ENCODE measurements at regions not wholly inside any gene's neighbourhood (a gene's known extent, or its start where the extent isn't known, plus 50 kb on each side); places are given as distances from the start of the nearest gene placed in this dataset.

GRCh38 chr10:24152270-24152669, 56.7 kb upstream of the KIAA1217 start:
- no peaks in the 10 kb centered on the region for H3K4me1 ChIP-seq (ENCODE audit: insufficient read depth, low read length, poor library complexity, severe bottlenecking)
- H3K4me3 ChIP-seq (ENCODE audit: low read length, poor library complexity, severe bottlenecking) = no peak overlapping the region
- no peak overlapping the region for H2AFZ ChIP-seq (ENCODE audit: low read length)
- H4K20me1 ChIP-seq (ENCODE audit: insufficient read depth, low read length, poor library complexity, severe bottlenecking) = no peaks in the 10 kb centered on the region
- no peaks in the 10 kb centered on the region for H3K27me3 ChIP-seq (ENCODE audit: insufficient read depth, low read length, poor library complexity, severe bottlenecking)
- no peaks in the 10 kb centered on the region for H3K79me2 ChIP-seq (ENCODE audit: insufficient read depth, low read length)
- H3F3A ChIP-seq (ENCODE audit: low read depth) = no peaks in the 10 kb centered on the region
- H3K36me3 ChIP-seq (ENCODE audit: insufficient read depth, low read length) = no peaks in the 10 kb centered on the region
- H3K9me3 ChIP-seq (ENCODE audit: insufficient read depth, low read depth, low read length) = no peaks in the 10 kb centered on the region
- no peaks in the 10 kb centered on the region for H3K9me2 ChIP-seq (replicated peaks; ENCODE audit: low read depth, low read length)
- H3K9ac ChIP-seq (ENCODE audit: low read depth, low read length, poor library complexity, severe bottlenecking) = no peak overlapping the region
- TF ChIP-seq CTCF (conservative IDR thresholded peaks at IDR 0.05; ENCODE audit: low read length) (no peak), EZH2phosphoT487 (IDR thresholded peaks at IDR 0.05; ENCODE audit: borderline replicate concordance) (no peak)
- no peak overlapping the region for H3K4me2 ChIP-seq (ENCODE audit: low read depth, low read length, poor library complexity, severe bottlenecking)

- TF ChIP-seq EZH2phosphoT487 (IDR thresholded peaks at IDR 0.05; ENCODE audit: borderline replicate concordance) (no peak), CTCF (conservative IDR thresholded peaks at IDR 0.05; ENCODE audit: low read length) (no peak)
- H3F3A ChIP-seq (ENCODE audit: low read depth) = no peaks in the 10 kb centered on the region
- no peaks in the 10 kb centered on the region for H4K20me1 ChIP-seq (ENCODE audit: insufficient read depth, low read length, poor library complexity, severe bottlenecking)
- no peak overlapping the region for H3K4me2 ChIP-seq (ENCODE audit: low read depth, low read length, poor library complexity, severe bottlenecking)
- no peaks in the 10 kb centered on the region for H3K9me2 ChIP-seq (replicated peaks; ENCODE audit: low read depth, low read length)
- no peak overlapping the region for H3K4me3 ChIP-seq (ENCODE audit: low read length, poor library complexity, severe bottlenecking)
- no peaks in the 10 kb centered on the region for H3K36me3 ChIP-seq (ENCODE audit: insufficient read depth, low read length)
- H3K79me2 ChIP-seq (ENCODE audit: insufficient read depth, low read length) = no peaks in the 10 kb centered on the region
- H3K9ac ChIP-seq (ENCODE audit: low read depth, low read length, poor library complexity, severe bottlenecking) = no peak overlapping the region
- H2AFZ ChIP-seq (ENCODE audit: low read length) = no peak overlapping the region
- no peaks in the 10 kb centered on the region for H3K27me3 ChIP-seq (ENCODE audit: insufficient read depth, low read length, poor library complexity, severe bottlenecking)
- no peaks in the 10 kb centered on the region for H3K4me1 ChIP-seq (ENCODE audit: insufficient read depth, low read length, poor library complexity, severe bottlenecking)
- peaks cover 3% of the 10 kb centered on the region; the same call in 1 of the 2 replicates for H3K9me3 ChIP-seq (ENCODE audit: insufficient read depth, low read depth, low read length)
Observed at GRCh38 chr10:24153031-24153430, 55.9 kb upstream of the KIAA1217 start.

GRCh38 chr10:24153537-24153936, 55.4 kb upstream of the KIAA1217 start:
- H3K4me2 ChIP-seq (ENCODE audit: low read depth, low read length, poor library complexity, severe bottlenecking) = no peak overlapping the region
- no peaks in the 10 kb centered on the region for H3K4me1 ChIP-seq (ENCODE audit: insufficient read depth, low read length, poor library complexity, severe bottlenecking)
- H3K9ac ChIP-seq (ENCODE audit: low read depth, low read length, poor library complexity, severe bottlenecking) = no peak overlapping the region
- no peak overlapping the region for H2AFZ ChIP-seq (ENCODE audit: low read length)
- H3K79me2 ChIP-seq (ENCODE audit: insufficient read depth, low read length) = no peaks in the 10 kb centered on the region
- TF ChIP-seq EZH2phosphoT487 (IDR thresholded peaks at IDR 0.05; ENCODE audit: borderline replicate concordance) (no peak), CTCF (conservative IDR thresholded peaks at IDR 0.05; ENCODE audit: low read length) (no peak)
- H3K36me3 ChIP-seq (ENCODE audit: insufficient read depth, low read length) = no peaks in the 10 kb centered on the region
- H3K9me3 ChIP-seq (ENCODE audit: insufficient read depth, low read depth, low read length) = peaks cover 3% of the 10 kb centered on the region; the same call in 1 of the 2 replicates
- H3K4me3 ChIP-seq (ENCODE audit: low read length, poor library complexity, severe bottlenecking) = no peak overlapping the region
- no peaks in the 10 kb centered on the region for H3F3A ChIP-seq (ENCODE audit: low read depth)
- no peaks in the 10 kb centered on the region for H3K27me3 ChIP-seq (ENCODE audit: insufficient read depth, low read length, poor library complexity, severe bottlenecking)
- no peaks in the 10 kb centered on the region for H3K9me2 ChIP-seq (replicated peaks; ENCODE audit: low read depth, low read length)
- H4K20me1 ChIP-seq (ENCODE audit: insufficient read depth, low read length, poor library complexity, severe bottlenecking) = no peaks in the 10 kb centered on the region
